ENCODE measurements at regions not wholly inside any gene's neighbourhood (a gene's known extent, or its start where the extent isn't known, plus 50 kb on each side); places are given as distances from the start of the nearest gene placed in this dataset.

- Histone ChIP-seq H3K27ac (no peak overlapping the region), H3K4me3 (no peak overlapping the region), H3K27me3 (no peaks in the 10 kb centered on the region), H3K36me3 (no peaks in the 10 kb centered on the region), H3K4me1 (no peaks in the 10 kb centered on the region), H3K9me3 (no peaks in the 10 kb centered on the region)
- DNase-seq = no peak
- TF ChIP-seq CTCF (IDR thresholded peaks at IDR 0.05) (no peak), POLR2A (IDR thresholded peaks at IDR 0.05) (no peak)
These were observed 1564.9 kb downstream of the OLFM4 start for GRCh38 chr13:54593504-54593903.

GRCh38 chr13:54597540-54598088, 1569.0 kb downstream of the OLFM4 start:
- TF ChIP-seq CTCF (IDR thresholded peaks at IDR 0.05) (no peak), POLR2A (IDR thresholded peaks at IDR 0.05) (no peak)
- H3K4me3 ChIP-seq = no peak overlapping the region
- H3K36me3 ChIP-seq = no peaks in the 10 kb centered on the region
- no peaks in the 10 kb centered on the region for H3K9me3 ChIP-seq
- H3K27ac ChIP-seq = no peak overlapping the region
- no peaks in the 10 kb centered on the region for H3K4me1 ChIP-seq
- no peaks in the 10 kb centered on the region for H3K27me3 ChIP-seq
- no peak for DNase-seq

GRCh38 chr13:54599413-54599812, 1570.8 kb downstream of the OLFM4 start:
- Histone ChIP-seq H3K4me3 (no peak overlapping the region), H3K27ac (no peak overlapping the region), H3K4me1 (no peaks in the 10 kb centered on the region), H3K27me3 (no peaks in the 10 kb centered on the region), H3K9me3 (no peaks in the 10 kb centered on the region), H3K36me3 (no peaks in the 10 kb centered on the region)
- no peak for DNase-seq
- no peak for TF ChIP-seq CTCF (IDR thresholded peaks at IDR 0.05)
- no peak for TF ChIP-seq POLR2A (IDR thresholded peaks at IDR 0.05)

GRCh38 chr13:54606944-54607343, 1578.3 kb downstream of the OLFM4 start:
- H3K9me3 ChIP-seq = no peaks in the 10 kb centered on the region
- TF ChIP-seq POLR2A (IDR thresholded peaks at IDR 0.05) = no peak
- no peaks in the 10 kb centered on the region for H3K27me3 ChIP-seq
- H3K4me3 ChIP-seq = no peak overlapping the region
- H3K27ac ChIP-seq = no peak overlapping the region
- no peak for DNase-seq
- H3K36me3 ChIP-seq = no peaks in the 10 kb centered on the region
- no peaks in the 10 kb centered on the region for H3K4me1 ChIP-seq

GRCh38 chr13:54607421-54607820, 1578.8 kb downstream of the OLFM4 start:
- H3K27ac ChIP-seq = no peak overlapping the region
- no peaks in the 10 kb centered on the region for H3K36me3 ChIP-seq
- no peak for DNase-seq
- H3K27me3 ChIP-seq = no peaks in the 10 kb centered on the region
- no peaks in the 10 kb centered on the region for H3K9me3 ChIP-seq
- H3K4me1 ChIP-seq = no peaks in the 10 kb centered on the region
- TF ChIP-seq POLR2A (IDR thresholded peaks at IDR 0.05) = no peak
- no peak for TF ChIP-seq CTCF (IDR thresholded peaks at IDR 0.05)
- no peak overlapping the region for H3K4me3 ChIP-seq

- no peaks in the 10 kb centered on the region for H3K4me1 ChIP-seq
- TF ChIP-seq CTCF (IDR thresholded peaks at IDR 0.05) (no peak), POLR2A (IDR thresholded peaks at IDR 0.05) (no peak)
- no peaks in the 10 kb centered on the region for H3K9me3 ChIP-seq
- H3K4me3 ChIP-seq = no peak overlapping the region
- DNase-seq = no peak
- H3K36me3 ChIP-seq = no peaks in the 10 kb centered on the region
- no peak overlapping the region for H3K27ac ChIP-seq
- no peaks in the 10 kb centered on the region for H3K27me3 ChIP-seq
These were observed 1582.8 kb downstream of the OLFM4 start for GRCh38 chr13:54611390-54611789.

Measured in Peyer's patch (tissue), 4 donors.